IMR-90 (cell line): ENCODE measurements at regions not wholly inside any gene's neighbourhood (a gene's known extent, or its start where the extent isn't known, plus 50 kb on each side); places are given as distances from the start of the nearest gene placed in this dataset.

ENCODE experiments used
- POLR2A ChIP-seq: IDR thresholded peaks from 2 replicates; pipeline ENCODE4 v1.6.1; 2012; ENCODE audit warnings: mild to moderate bottlenecking, low read depth, low read length
- RFX5 ChIP-seq: IDR thresholded peaks from 2 replicates; pipeline ENCODE4 v1.8.0; 2012; ENCODE audit warnings: low read depth, mild to moderate bottlenecking, low read length, moderate library complexity
- TF ChIP-seq, protein P1 (sequence below): conservative IDR thresholded peaks from 2 replicates; pipeline ENCODE4 v1.5.1; 2012; ENCODE audit warnings: mild to moderate bottlenecking, low read depth, low read length, improper control_type of control experiment

DNA sequence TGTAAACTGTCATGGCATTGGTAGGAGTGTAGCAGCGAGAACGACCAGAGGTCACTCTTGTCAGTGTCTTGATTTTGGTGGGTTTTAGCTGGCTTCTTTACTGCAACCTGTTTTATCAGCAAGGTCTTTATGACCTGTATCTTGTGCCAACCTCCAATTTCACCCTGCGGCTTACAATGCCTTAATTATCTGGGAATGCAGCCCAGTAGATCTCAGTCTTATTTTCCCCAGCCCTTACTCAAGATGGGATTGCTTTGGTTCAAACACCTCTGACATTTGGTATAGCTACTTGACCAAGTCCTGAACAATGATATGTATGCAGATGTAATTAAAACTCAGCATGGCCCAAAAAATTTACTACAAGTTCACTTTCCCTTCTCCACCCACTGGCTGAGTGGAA is 388.4 kb downstream of the RSL24D1 start:
- TF ChIP-seq, protein P1, sequence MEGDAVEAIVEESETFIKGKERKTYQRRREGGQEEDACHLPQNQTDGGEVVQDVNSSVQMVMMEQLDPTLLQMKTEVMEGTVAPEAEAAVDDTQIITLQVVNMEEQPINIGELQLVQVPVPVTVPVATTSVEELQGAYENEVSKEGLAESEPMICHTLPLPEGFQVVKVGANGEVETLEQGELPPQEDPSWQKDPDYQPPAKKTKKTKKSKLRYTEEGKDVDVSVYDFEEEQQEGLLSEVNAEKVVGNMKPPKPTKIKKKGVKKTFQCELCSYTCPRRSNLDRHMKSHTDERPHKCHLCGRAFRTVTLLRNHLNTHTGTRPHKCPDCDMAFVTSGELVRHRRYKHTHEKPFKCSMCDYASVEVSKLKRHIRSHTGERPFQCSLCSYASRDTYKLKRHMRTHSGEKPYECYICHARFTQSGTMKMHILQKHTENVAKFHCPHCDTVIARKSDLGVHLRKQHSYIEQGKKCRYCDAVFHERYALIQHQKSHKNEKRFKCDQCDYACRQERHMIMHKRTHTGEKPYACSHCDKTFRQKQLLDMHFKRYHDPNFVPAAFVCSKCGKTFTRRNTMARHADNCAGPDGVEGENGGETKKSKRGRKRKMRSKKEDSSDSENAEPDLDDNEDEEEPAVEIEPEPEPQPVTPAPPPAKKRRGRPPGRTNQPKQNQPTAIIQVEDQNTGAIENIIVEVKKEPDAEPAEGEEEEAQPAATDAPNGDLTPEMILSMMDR, result no peak
- TF ChIP-seq POLR2A (no peak), RFX5 (no peak)
